ENCODE measurements at regions not wholly inside any gene's neighbourhood (a gene's known extent, or its start where the extent isn't known, plus 50 kb on each side); places are given as distances from the start of the nearest gene placed in this dataset.

GRCh38 chr7:155166673-155167370, 96.7 kb downstream of the HTR5A start:
- CTCF ChIA-PET (ENCODE audit: partially characterized antibody) = no interaction called here
- H3K4me3 Mint-ChIP-seq = no peak overlapping the region
- no peak for DNase-seq
- no peaks in the 10 kb centered on the region for H3K4me1 Mint-ChIP-seq
- H3K4me1 ChIP-seq (ENCODE audit: insufficient read depth, low read length) = no peaks in the 10 kb centered on the region
- H3K36me3 ChIP-seq (ENCODE audit: insufficient read depth, low read length) = no peaks in the 10 kb centered on the region
- H3K36me3 Mint-ChIP-seq = no peaks in the 10 kb centered on the region
- H3K27ac Mint-ChIP-seq = no peak overlapping the region
- H3K9me3 ChIP-seq (ENCODE audit: control insufficient read depth in 1 of 2, low read length in 2 of 2) = no peaks in the 10 kb centered on the region
- no peak overlapping the region for H3K4me3 ChIP-seq (ENCODE audit: low read length in 2 of 2)
- intact Hi-C loops (cut with micrococcal nuclease) = no loop called here
- no peak overlapping the region for H3K27ac ChIP-seq (ENCODE audit: low read depth, low read length)
- peaks cover 11 to 17% of the 10 kb centered on the region in 2 donors for H3K27me3 Mint-ChIP-seq
- no peaks in the 10 kb centered on the region for H3K27me3 ChIP-seq (ENCODE audit: insufficient read depth, low read length)
- POLR2A ChIA-PET (ENCODE audit: partially characterized antibody) = interaction anchor here (1.2 kb wide), 1 partner anchor 10 kb away, joined by 3 read pairs; no protein-coding TSS in a partner anchor
- H3K9me3 Mint-ChIP-seq = no peaks in the 10 kb centered on the region

GRCh38 chr7:155167706-155168365, 97.7 kb downstream of the HTR5A start:
- Mint-ChIP-seq H3K27ac (no peak overlapping the region), H3K4me3 (no peak overlapping the region), H3K27me3 (peaks cover 10 to 21% of the 10 kb centered on the region in 2 donors), H3K9me3 (no peaks in the 10 kb centered on the region), H3K36me3 (no peaks in the 10 kb centered on the region), H3K4me1 (no peaks in the 10 kb centered on the region)
- no peaks in the 10 kb centered on the region for H3K9me3 ChIP-seq (ENCODE audit: control insufficient read depth in 1 of 2, low read length in 2 of 2)
- H3K4me3 ChIP-seq (ENCODE audit: low read length in 2 of 2) = no peak overlapping the region
- H3K27ac ChIP-seq (ENCODE audit: low read depth, low read length) = no peak overlapping the region
- H3K36me3 ChIP-seq (ENCODE audit: insufficient read depth, low read length) = no peaks in the 10 kb centered on the region
- intact Hi-C loops (cut with micrococcal nuclease) = no loop called here
- POLR2A ChIA-PET (ENCODE audit: partially characterized antibody) = interaction anchor here (1.2 kb wide), 1 partner anchor 9 kb away, joined by 3 read pairs; no protein-coding TSS in a partner anchor
- CTCF ChIA-PET (ENCODE audit: partially characterized antibody) = no interaction called here
- H3K4me1 ChIP-seq (ENCODE audit: insufficient read depth, low read length) = no peaks in the 10 kb centered on the region
- H3K27me3 ChIP-seq (ENCODE audit: insufficient read depth, low read length) = no peaks in the 10 kb centered on the region
- DNase-seq = no peak

- H3K36me3 ChIP-seq (ENCODE audit: insufficient read depth, low read length) = no peaks in the 10 kb centered on the region
- Mint-ChIP-seq H3K27ac (no peak overlapping the region), H3K9me3 (no peaks in the 10 kb centered on the region), H3K27me3 (peaks cover 10 to 24% of the 10 kb centered on the region in 2 donors), H3K4me1 (no peaks in the 10 kb centered on the region), H3K36me3 (no peaks in the 10 kb centered on the region), H3K4me3 (no peak overlapping the region)
- intact Hi-C loops (cut with micrococcal nuclease) = no loop called here
- POLR2A ChIA-PET (ENCODE audit: partially characterized antibody) = no interaction called here
- no peak overlapping the region for H3K27ac ChIP-seq (ENCODE audit: low read depth, low read length)
- H3K9me3 ChIP-seq (ENCODE audit: control insufficient read depth in 1 of 2, low read length in 2 of 2) = no peaks in the 10 kb centered on the region
- H3K27me3 ChIP-seq (ENCODE audit: insufficient read depth, low read length) = no peaks in the 10 kb centered on the region
- no peak for DNase-seq
- CTCF ChIA-PET (ENCODE audit: partially characterized antibody) = no interaction called here
- no peak overlapping the region for H3K4me3 ChIP-seq (ENCODE audit: low read length in 2 of 2)
- no peaks in the 10 kb centered on the region for H3K4me1 ChIP-seq (ENCODE audit: insufficient read depth, low read length)
Observed at GRCh38 chr7:155168597-155169480, 98.7 kb downstream of the HTR5A start.

GRCh38 chr7:155169498-155170065, 99.5 kb downstream of the HTR5A start:
- no peaks in the 10 kb centered on the region for H3K4me1 Mint-ChIP-seq
- POLR2A ChIA-PET (ENCODE audit: partially characterized antibody) = no interaction called here
- H3K9me3 Mint-ChIP-seq = no peaks in the 10 kb centered on the region
- DNase-seq = no peak
- H3K9me3 ChIP-seq (ENCODE audit: control insufficient read depth in 1 of 2, low read length in 2 of 2) = no peaks in the 10 kb centered on the region
- CTCF ChIA-PET (ENCODE audit: partially characterized antibody) = no interaction called here
- H3K36me3 Mint-ChIP-seq = no peaks in the 10 kb centered on the region
- no peaks in the 10 kb centered on the region for H3K4me1 ChIP-seq (ENCODE audit: insufficient read depth, low read length)
- H3K27ac ChIP-seq (ENCODE audit: low read depth, low read length) = no peak overlapping the region
- no peak overlapping the region for H3K4me3 ChIP-seq (ENCODE audit: low read length in 2 of 2)
- no peaks in the 10 kb centered on the region for H3K36me3 ChIP-seq (ENCODE audit: insufficient read depth, low read length)
- no peaks in the 10 kb centered on the region for H3K27me3 ChIP-seq (ENCODE audit: insufficient read depth, low read length)
- no peak overlapping the region for H3K27ac Mint-ChIP-seq
- peaks cover 10 to 29% of the 10 kb centered on the region in 2 donors for H3K27me3 Mint-ChIP-seq
- no peak overlapping the region for H3K4me3 Mint-ChIP-seq
- intact Hi-C loops (cut with micrococcal nuclease) = no loop called here

GRCh38 chr7:155170331-155170730, 100.2 kb downstream of the HTR5A start:
- no peaks in the 10 kb centered on the region for H3K4me1 Mint-ChIP-seq
- no peaks in the 10 kb centered on the region for H3K9me3 ChIP-seq (ENCODE audit: control insufficient read depth in 1 of 2, low read length in 2 of 2)
- CTCF ChIA-PET (ENCODE audit: partially characterized antibody) = no interaction called here
- H3K4me3 Mint-ChIP-seq = no peak overlapping the region
- POLR2A ChIA-PET (ENCODE audit: partially characterized antibody) = no interaction called here
- peaks cover 11 to 27% of the 10 kb centered on the region in 2 donors for H3K27me3 Mint-ChIP-seq
- no peak overlapping the region for H3K27ac Mint-ChIP-seq
- no peaks in the 10 kb centered on the region for H3K36me3 Mint-ChIP-seq
- no peaks in the 10 kb centered on the region for H3K36me3 ChIP-seq (ENCODE audit: insufficient read depth, low read length)
- H3K27ac ChIP-seq (ENCODE audit: low read depth, low read length) = no peak overlapping the region
- H3K4me1 ChIP-seq (ENCODE audit: insufficient read depth, low read length) = no peaks in the 10 kb centered on the region
- intact Hi-C loops (cut with micrococcal nuclease) = no loop called here
- no peaks in the 10 kb centered on the region for H3K27me3 ChIP-seq (ENCODE audit: insufficient read depth, low read length)
- no peak for DNase-seq
- H3K4me3 ChIP-seq (ENCODE audit: low read length in 2 of 2) = no peak overlapping the region
- no peaks in the 10 kb centered on the region for H3K9me3 Mint-ChIP-seq

- ChIA-PET POLR2A (ENCODE audit: partially characterized antibody) (no interaction called here), CTCF (ENCODE audit: partially characterized antibody) (no interaction called here)
- Mint-ChIP-seq H3K4me3 (no peak overlapping the region), H3K4me1 (no peaks in the 10 kb centered on the region), H3K36me3 (no peaks in the 10 kb centered on the region), H3K27ac (no peak overlapping the region), H3K27me3 (peaks cover 11 to 28% of the 10 kb centered on the region in 2 donors), H3K9me3 (peaks cover 0 to 5% (median 0%) of the 10 kb centered on the region in 8 donors)
- Histone ChIP-seq H3K9me3 (ENCODE audit: control insufficient read depth in 1 of 2, low read length in 2 of 2) (no peaks in the 10 kb centered on the region), H3K27ac (ENCODE audit: low read depth, low read length) (no peak overlapping the region), H3K4me1 (ENCODE audit: insufficient read depth, low read length) (no peaks in the 10 kb centered on the region), H3K4me3 (ENCODE audit: low read length in 2 of 2) (no peak overlapping the region), H3K27me3 (ENCODE audit: insufficient read depth, low read length) (no peaks in the 10 kb centered on the region), H3K36me3 (ENCODE audit: insufficient read depth, low read length) (no peaks in the 10 kb centered on the region)
- DNase-seq = no peak
- intact Hi-C loops (cut with micrococcal nuclease) = no loop called here
Observed at GRCh38 chr7:155172141-155172540, 102.0 kb downstream of the HTR5A start.

- POLR2A ChIA-PET (ENCODE audit: partially characterized antibody) = no interaction called here
- Histone ChIP-seq H3K9me3 (ENCODE audit: control insufficient read depth in 1 of 2, low read length in 2 of 2) (no peaks in the 10 kb centered on the region), H3K36me3 (ENCODE audit: insufficient read depth, low read length) (no peaks in the 10 kb centered on the region), H3K27ac (ENCODE audit: low read depth, low read length) (no peak overlapping the region), H3K27me3 (ENCODE audit: insufficient read depth, low read length) (no peaks in the 10 kb centered on the region), H3K4me3 (ENCODE audit: low read length in 2 of 2) (no peak overlapping the region), H3K4me1 (ENCODE audit: insufficient read depth, low read length) (no peaks in the 10 kb centered on the region)
- CTCF ChIA-PET (ENCODE audit: partially characterized antibody) = no interaction called here
- intact Hi-C loops (cut with micrococcal nuclease) = no loop called here
- Mint-ChIP-seq H3K27me3 (peaks cover 7 to 28% of the 10 kb centered on the region in 2 donors), H3K4me1 (no peaks in the 10 kb centered on the region), H3K9me3 (peaks cover 0 to 5% (median 0%) of the 10 kb centered on the region in 8 donors), H3K27ac (no peak overlapping the region), H3K36me3 (no peaks in the 10 kb centered on the region), H3K4me3 (no peak overlapping the region)
- DNase-seq = no peak
Observed at GRCh38 chr7:155173905-155174304, 103.8 kb downstream of the HTR5A start.

All from CD4-positive, alpha-beta memory T cell (primary cell).